GM19025 (cell line): ENCODE measurements at regions not wholly inside any gene's neighbourhood (a gene's known extent, or its start where the extent isn't known, plus 50 kb on each side); places are given as distances from the start of the nearest gene placed in this dataset.
"Not testable (repeated sequence)": the region's sequence is repeated elsewhere in the genome, so short reads cannot be mapped to it uniquely, and the experiment has no call there.

Experiments
- ATAC-seq: cut with Tn5 transposase; IDR thresholded peaks from one replicate; pipeline ENCODE4 v1.9.1; 2021; ENCODE audit warnings: mild to moderate bottlenecking, low read depth, moderate library complexity; ENCODE audit not compliant: unreplicated experiment

- ATAC-seq, result no peak
Measured at GRCh38 chr6:80501636-80502035, 395.2 kb downstream of the BCKDHB start.

GRCh38 chr6:80497696-80498486 is 391.4 kb downstream of the BCKDHB start:
- ATAC-seq, result not testable (repeated sequence)

GRCh38 chr6:80489911-80490635 is 383.6 kb downstream of the BCKDHB start:
- ATAC-seq, result no peak

GRCh38 chr6:80488190-80488589 is 381.7 kb downstream of the BCKDHB start:
- ATAC-seq, result no peak

GRCh38 chr6:80485494-80485893 is 379.0 kb downstream of the BCKDHB start:
- not testable (repeated sequence) for ATAC-seq

GRCh38 chr6:80482056-80482455 is 375.6 kb downstream of the BCKDHB start:
- ATAC-seq, result no peak

- ATAC-seq, result no peak
Measured at GRCh38 chr6:80480421-80481157, 374.1 kb downstream of the BCKDHB start.

GRCh38 chr6:80478030-80478429 is 371.6 kb downstream of the BCKDHB start:
- ATAC-seq, result no peak

- ATAC-seq, result no peak
Measured at GRCh38 chr6:80477591-80477990, 371.1 kb downstream of the BCKDHB start.

- no peak for ATAC-seq
Measured at GRCh38 chr6:80472271-80472670, 365.8 kb downstream of the BCKDHB start.

GRCh38 chr6:80469977-80470376 is 363.5 kb downstream of the BCKDHB start:
- no peak for ATAC-seq

GRCh38 chr6:80468398-80468797 is 361.9 kb downstream of the BCKDHB start:
- ATAC-seq, result no peak

GRCh38 chr6:80467408-80467807 is 360.9 kb downstream of the BCKDHB start:
- no peak for ATAC-seq

- ATAC-seq, result no peak
Measured at GRCh38 chr6:80466981-80467380, 360.5 kb downstream of the BCKDHB start.

GRCh38 chr6:80465513-80465912 is 359.0 kb downstream of the BCKDHB start:
- no peak for ATAC-seq

- no peak for ATAC-seq
Measured at GRCh38 chr6:80464901-80465300, 358.4 kb downstream of the BCKDHB start.

GRCh38 chr6:80463197-80463596 is 356.7 kb downstream of the BCKDHB start:
- ATAC-seq, result no peak

GRCh38 chr6:80460257-80460865 is 353.9 kb downstream of the BCKDHB start:
- no peak for ATAC-seq

GRCh38 chr6:80457439-80457933 is 351.0 kb downstream of the BCKDHB start:
- no peak for ATAC-seq

GRCh38 chr6:80456724-80457438 is 350.4 kb downstream of the BCKDHB start:
- ATAC-seq, result no peak
